AG10803 (cell line): ENCODE measurements at regions not wholly inside any gene's neighbourhood (a gene's known extent, or its start where the extent isn't known, plus 50 kb on each side); places are given as distances from the start of the nearest gene placed in this dataset.

Experiments
- DNase-seq: peaks from one replicate; pipeline ENCODE4 v3.0.0; 2010; ENCODE audit warnings: low read depth
- H3K4me3 ChIP-seq: 2 replicates; pipeline ENCODE4 v1.5.1; 2011; ENCODE audit warnings: mild to moderate bottlenecking, low read length, control low read depth
- TF ChIP-seq, protein P1 (sequence below): conservative IDR thresholded peaks from 2 replicates; pipeline ENCODE4 v1.5.1; 2011; ENCODE audit warnings: mild to moderate bottlenecking, low read length, control low read depth, inconsistent platforms

GRCh38 chr6:87791485-87791884 is 89.5 kb upstream of the AKIRIN2 start:
- no peak overlapping the region for H3K4me3 ChIP-seq
- TF ChIP-seq, protein P1, sequence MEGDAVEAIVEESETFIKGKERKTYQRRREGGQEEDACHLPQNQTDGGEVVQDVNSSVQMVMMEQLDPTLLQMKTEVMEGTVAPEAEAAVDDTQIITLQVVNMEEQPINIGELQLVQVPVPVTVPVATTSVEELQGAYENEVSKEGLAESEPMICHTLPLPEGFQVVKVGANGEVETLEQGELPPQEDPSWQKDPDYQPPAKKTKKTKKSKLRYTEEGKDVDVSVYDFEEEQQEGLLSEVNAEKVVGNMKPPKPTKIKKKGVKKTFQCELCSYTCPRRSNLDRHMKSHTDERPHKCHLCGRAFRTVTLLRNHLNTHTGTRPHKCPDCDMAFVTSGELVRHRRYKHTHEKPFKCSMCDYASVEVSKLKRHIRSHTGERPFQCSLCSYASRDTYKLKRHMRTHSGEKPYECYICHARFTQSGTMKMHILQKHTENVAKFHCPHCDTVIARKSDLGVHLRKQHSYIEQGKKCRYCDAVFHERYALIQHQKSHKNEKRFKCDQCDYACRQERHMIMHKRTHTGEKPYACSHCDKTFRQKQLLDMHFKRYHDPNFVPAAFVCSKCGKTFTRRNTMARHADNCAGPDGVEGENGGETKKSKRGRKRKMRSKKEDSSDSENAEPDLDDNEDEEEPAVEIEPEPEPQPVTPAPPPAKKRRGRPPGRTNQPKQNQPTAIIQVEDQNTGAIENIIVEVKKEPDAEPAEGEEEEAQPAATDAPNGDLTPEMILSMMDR = no peak
- DNase-seq = no peak

- no peak overlapping the region for H3K4me3 ChIP-seq
- TF ChIP-seq, protein P1 = no peak
- no peak for DNase-seq
Observed at GRCh38 chr6:87791029-87791428, 89.0 kb upstream of the AKIRIN2 start.

DNA sequence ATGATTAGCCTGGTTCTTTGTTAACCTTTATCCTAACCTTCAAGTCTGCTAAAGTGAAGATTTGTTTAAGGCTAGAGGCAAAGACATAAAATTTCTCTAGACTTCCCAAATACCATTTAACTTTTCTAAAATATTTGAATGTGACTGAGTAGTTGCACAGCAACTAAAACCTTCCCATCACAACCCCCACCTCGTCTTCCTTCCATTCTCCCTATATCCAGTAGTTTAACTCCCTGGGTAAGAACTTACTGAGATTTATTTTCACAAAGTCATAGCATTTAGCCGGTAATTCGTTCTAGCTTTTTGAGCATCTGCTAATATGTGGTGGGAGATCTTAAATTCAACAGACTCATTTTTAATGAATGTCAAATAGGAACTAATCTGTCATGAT is 87.9 kb upstream of the AKIRIN2 start:
- H3K4me3 ChIP-seq = no peak overlapping the region

DNA sequence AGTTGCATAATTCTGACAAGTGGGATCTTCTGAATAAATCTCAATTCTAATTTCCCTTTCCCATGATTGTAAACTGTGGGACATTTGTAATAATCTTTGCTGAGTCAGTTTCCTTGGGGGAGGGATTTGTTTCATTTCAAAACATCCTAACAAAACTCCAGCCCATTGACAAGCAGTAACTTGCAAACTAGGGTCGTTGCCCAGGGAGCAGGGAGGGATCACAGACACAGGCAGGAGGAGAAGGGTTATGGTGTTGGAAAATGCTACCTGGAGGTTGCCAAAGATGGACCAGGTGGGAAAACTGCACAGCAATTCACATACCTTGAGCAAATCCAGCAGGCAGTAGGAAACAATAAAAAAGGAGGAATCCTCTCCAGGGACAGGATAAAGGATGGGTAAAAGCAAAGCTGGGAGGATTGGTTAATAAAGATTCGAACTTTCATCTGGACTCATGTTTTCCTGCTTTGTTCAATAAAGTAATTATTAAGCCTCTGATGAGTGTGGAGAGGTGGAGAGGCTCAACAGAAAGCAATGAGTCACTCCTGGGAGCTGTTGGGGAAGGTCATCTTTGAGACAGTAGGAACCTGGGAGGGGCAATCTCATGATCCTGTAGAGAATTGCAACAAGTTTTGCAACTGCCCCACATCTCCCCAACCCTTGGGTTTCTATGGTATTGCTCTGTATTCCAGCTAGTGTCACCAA is 87.3 kb upstream of the AKIRIN2 start:
- no peak overlapping the region for H3K4me3 ChIP-seq

More for the DNA sequence above, 87.9 kb upstream of the AKIRIN2 start:
- DNase-seq = no peak
- TF ChIP-seq, protein P1 = no peak

GRCh38 chr6:87788141-87788540 is 86.1 kb upstream of the AKIRIN2 start:
- TF ChIP-seq, protein P1 = no peak
- no peak overlapping the region for H3K4me3 ChIP-seq
- no peak for DNase-seq

More for the DNA sequence above, 87.3 kb upstream of the AKIRIN2 start:
- DNase-seq = peak; percentile 71
- TF ChIP-seq, protein P1 = no peak

- TF ChIP-seq, protein P1 = no peak
- DNase-seq = no peak
- H3K4me3 ChIP-seq = no peak overlapping the region
Observed at GRCh38 chr6:87785229-87785862, 83.3 kb upstream of the AKIRIN2 start.

- no peak for DNase-seq
Observed at GRCh38 chr6:87784690-87785089, 82.7 kb upstream of the AKIRIN2 start.

More at GRCh38 chr6:87784690-87785089, 82.7 kb upstream of the AKIRIN2 start:
- no peak overlapping the region for H3K4me3 ChIP-seq
- TF ChIP-seq, protein P1 = no peak
